ENCODE measurements at regions not wholly inside any gene's neighbourhood (a gene's known extent, or its start where the extent isn't known, plus 50 kb on each side); places are given as distances from the start of the nearest gene placed in this dataset.
"Not testable (repeated sequence)": the region's sequence is repeated elsewhere in the genome, so short reads cannot be mapped to it uniquely, and the experiment has no call there.

DNA sequence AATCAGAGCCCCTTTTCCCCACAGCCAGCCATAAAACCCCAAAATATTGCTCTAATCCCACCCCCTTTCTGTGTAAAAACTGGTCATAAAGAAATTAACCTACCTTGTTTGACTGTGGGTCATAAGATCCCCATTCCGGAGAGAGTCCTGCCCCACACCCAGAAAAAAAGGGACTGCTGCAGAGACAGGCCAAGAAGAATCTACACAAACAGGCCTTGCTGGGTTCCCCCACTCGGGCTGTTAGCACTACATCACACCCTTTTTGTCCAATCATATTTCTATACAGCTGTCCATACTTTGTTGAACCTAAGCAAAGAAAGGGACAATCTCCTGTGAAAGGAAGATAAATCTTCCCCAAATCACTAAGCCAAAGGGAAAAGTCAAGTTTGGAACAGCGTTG is 84.4 kb upstream of the MFGE8 start:
- no peak for DNase-seq
- TF ChIP-seq, protein P1, sequence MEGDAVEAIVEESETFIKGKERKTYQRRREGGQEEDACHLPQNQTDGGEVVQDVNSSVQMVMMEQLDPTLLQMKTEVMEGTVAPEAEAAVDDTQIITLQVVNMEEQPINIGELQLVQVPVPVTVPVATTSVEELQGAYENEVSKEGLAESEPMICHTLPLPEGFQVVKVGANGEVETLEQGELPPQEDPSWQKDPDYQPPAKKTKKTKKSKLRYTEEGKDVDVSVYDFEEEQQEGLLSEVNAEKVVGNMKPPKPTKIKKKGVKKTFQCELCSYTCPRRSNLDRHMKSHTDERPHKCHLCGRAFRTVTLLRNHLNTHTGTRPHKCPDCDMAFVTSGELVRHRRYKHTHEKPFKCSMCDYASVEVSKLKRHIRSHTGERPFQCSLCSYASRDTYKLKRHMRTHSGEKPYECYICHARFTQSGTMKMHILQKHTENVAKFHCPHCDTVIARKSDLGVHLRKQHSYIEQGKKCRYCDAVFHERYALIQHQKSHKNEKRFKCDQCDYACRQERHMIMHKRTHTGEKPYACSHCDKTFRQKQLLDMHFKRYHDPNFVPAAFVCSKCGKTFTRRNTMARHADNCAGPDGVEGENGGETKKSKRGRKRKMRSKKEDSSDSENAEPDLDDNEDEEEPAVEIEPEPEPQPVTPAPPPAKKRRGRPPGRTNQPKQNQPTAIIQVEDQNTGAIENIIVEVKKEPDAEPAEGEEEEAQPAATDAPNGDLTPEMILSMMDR (IDR thresholded peaks at IDR 0.05) = no peak
- intact Hi-C loops (cut with DNase I) = no loop called here
- Histone ChIP-seq H3K9me3 (no peaks in the 10 kb centered on the region), H3K4me3 (no peak overlapping the region), H3K4me1 (no peaks in the 10 kb centered on the region), H3K27me3 (no peaks in the 10 kb centered on the region), H3K36me3 (no peaks in the 10 kb centered on the region), H3K27ac (no peak overlapping the region)
- ATAC-seq = no peak

DNA sequence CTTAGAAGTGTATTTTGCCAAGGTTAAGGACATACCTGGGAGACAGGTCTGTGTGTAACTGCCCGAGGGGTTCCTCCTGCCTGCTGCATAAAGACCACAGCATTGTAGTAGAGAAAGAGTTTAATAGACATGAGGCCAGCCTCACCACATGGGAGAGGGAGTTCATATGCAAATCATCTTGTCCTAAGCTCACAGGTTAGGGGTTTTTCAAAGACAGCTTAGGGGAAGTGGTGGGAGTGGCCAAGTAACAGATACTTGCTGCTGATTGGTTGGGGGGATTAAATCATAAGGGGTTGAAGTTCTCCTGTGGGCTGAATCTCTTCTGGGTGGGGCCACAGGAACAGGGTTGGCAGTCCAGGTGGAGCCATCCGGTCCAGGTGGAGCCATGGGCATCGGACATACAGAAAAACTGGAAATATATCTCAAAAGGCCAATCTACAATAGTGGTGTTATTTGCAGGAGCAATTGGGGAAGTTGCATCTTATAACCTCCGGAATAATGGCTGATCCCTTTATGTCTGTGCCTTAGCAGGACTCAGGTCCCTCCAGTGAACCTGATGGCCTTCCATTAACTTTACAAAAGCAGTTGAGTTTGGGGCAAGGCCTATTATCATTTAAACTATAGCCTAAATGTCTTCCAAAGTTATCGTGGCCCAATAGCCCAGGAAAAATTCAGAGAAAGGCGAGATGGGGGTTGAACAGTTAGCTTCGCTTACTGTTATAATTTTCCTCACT is 86.0 kb upstream of the MFGE8 start:
- Histone ChIP-seq H3K4me1 (no peaks in the 10 kb centered on the region), H3K27me3 (no peaks in the 10 kb centered on the region), H3K9me3 (no peaks in the 10 kb centered on the region), H3K4me3 (no peak overlapping the region), H3K36me3 (no peaks in the 10 kb centered on the region), H3K27ac (no peak overlapping the region)
- no peak for DNase-seq
- intact Hi-C loops (cut with DNase I) = no loop called here
- no peak for ATAC-seq
- TF ChIP-seq, protein P1 (IDR thresholded peaks at IDR 0.05) = no peak

DNA sequence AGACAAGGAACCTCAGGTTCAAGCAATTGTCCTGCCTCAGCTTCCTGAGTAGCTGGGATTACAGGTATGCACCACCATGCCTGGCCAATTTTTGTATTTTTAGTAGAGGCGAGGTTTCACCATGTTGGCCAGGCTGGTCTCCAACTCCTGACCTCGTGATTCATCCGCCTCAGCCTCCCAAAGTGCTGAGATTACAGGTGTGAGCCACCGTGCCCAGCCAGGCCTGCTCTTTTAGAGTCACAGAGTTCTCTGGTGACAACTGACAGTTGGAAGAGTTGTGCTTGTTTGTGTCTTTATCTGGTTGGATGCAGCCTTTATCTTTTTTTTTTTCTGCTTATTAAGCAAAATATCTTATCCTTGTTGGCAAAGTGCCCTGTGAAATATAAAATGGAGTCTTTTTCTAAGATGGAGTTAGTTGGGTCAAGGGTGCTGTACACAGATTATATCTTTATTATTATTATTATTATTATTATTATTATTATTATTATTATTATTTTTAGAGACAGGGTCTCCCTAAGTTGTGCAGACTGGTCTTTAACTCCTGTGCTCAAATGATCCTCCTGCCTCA is 86.5 kb upstream of the ABHD2 start:
- DNase-seq; ATAC-seq; H3K9me3 ChIP-seq; intact Hi-C loops (cut with DNase I); H3K4me1 ChIP-seq; H3K4me3 ChIP-seq; H3K27me3 ChIP-seq; H3K36me3 ChIP-seq; H3K27ac ChIP-seq: not testable (repeated sequence)

DNA sequence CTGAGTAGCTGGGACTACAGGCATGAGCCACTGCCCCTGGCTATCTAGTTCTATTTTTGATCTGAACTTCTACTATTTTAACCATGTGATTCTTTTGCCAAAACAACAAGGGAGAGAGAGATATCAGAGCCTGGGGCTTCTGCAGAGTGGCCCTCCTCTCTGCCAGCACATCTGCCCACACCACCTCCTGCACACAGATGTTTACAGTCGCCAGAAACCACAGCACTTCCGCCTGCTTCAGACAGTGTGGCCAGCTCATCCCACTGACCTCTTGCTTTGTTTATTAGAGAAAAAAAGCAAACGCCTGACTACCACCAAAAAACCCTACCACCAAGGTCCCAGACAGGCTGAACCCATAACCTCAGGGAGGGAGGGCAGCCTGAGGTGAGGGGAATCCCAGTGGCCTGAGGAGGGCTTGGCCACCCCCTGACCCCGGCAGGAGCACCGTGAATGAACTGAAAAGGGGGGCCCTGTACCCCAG is 85.9 kb upstream of the ABHD2 start:
- intact Hi-C loops (cut with DNase I) = no loop called here
- no peaks in the 10 kb centered on the region for H3K9me3 ChIP-seq
- no peaks in the 10 kb centered on the region for H3K36me3 ChIP-seq
- peak; percentile 72 for DNase-seq
- TF ChIP-seq, protein P1 (IDR thresholded peaks at IDR 0.05) = no peak
- no peak overlapping the region for H3K4me3 ChIP-seq
- H3K27ac ChIP-seq = no peak overlapping the region
- ATAC-seq = peak; percentile 95
- H3K27me3 ChIP-seq = no peaks in the 10 kb centered on the region
- no peaks in the 10 kb centered on the region for H3K4me1 ChIP-seq

DNA sequence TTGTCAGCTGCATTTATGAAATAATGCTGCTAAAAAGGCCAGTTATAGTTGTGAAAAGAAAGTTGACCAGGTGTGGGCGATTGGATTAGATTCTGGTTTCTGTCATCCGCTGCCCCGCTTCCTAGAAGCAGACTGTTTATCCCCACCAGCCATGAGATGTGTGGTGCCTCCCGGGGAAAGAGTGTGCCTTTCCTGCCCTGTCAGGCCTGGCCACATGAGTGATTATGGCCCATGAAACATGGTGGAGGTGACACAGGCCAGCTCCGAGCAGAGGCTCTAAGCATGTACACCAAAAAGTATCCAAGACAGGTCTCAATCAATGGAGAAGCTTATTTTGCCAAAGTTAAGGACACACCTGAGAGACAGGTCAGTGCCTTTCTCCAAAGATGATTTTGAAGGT is 85.4 kb upstream of the ABHD2 start:
- intact Hi-C loops (cut with DNase I) = no loop called here
- Histone ChIP-seq H3K27ac (no peak overlapping the region), H3K36me3 (no peaks in the 10 kb centered on the region), H3K27me3 (no peaks in the 10 kb centered on the region), H3K4me3 (no peak overlapping the region), H3K9me3 (no peaks in the 10 kb centered on the region), H3K4me1 (no peaks in the 10 kb centered on the region)
- TF ChIP-seq, protein P1 (IDR thresholded peaks at IDR 0.05) = no peak
- ATAC-seq = peak; percentile 7
- no peak for DNase-seq

DNA sequence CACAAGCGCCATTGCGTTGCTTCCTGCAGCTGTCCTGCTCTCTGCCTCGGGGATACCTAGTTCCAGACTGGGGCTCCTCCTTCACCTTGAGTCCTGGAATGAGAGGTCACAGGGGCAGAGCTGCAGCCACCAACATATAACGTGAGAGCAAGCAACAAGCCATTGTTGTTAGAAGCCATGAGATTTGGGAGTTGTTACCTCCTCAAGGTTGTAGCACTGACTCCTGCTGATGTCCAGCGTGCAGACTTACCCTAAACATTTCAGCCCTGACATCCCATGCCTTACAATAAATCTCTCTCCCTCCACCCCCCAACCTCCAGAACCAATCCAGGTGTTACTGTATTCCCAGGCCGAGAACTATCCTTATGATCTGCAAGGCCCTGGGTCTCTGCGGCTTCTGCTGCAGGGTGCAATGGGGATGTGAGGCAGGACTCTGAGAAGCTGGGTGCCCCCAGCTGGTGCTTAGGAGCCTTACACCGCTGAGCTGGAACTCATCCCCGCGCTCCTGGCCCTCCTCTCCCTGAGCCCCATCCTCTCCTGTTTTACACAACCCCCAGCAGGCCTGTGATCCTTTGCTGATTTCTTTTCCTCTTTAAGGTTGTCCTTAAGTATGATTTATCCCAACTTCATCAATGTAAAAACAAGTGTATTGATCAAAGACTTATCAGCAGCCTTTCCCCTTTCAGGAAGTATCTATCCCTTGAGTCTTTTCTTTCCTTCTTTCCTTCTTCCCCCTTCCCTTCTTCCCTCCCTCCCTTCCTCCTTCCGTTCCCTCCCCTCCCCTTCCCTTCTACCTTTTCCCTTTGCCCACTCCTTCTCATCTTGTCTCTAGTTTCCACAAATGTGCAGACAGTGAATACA is 84.2 kb upstream of the ABHD2 start:
- no peaks in the 10 kb centered on the region for H3K4me1 ChIP-seq
- no peaks in the 10 kb centered on the region for H3K9me3 ChIP-seq
- no peak overlapping the region for H3K27ac ChIP-seq
- no peaks in the 10 kb centered on the region for H3K36me3 ChIP-seq
- ATAC-seq = peak; percentile 59
- H3K4me3 ChIP-seq = no peak overlapping the region
- no peak for DNase-seq
- TF ChIP-seq, protein P1 (IDR thresholded peaks at IDR 0.05) = peak; percentile 18
- intact Hi-C loops (cut with DNase I) = no loop called here
- H3K27me3 ChIP-seq = no peaks in the 10 kb centered on the region
